ENCODE measurements at regions not wholly inside any gene's neighbourhood (a gene's known extent, or its start where the extent isn't known, plus 50 kb on each side); places are given as distances from the start of the nearest gene placed in this dataset.

DNA sequence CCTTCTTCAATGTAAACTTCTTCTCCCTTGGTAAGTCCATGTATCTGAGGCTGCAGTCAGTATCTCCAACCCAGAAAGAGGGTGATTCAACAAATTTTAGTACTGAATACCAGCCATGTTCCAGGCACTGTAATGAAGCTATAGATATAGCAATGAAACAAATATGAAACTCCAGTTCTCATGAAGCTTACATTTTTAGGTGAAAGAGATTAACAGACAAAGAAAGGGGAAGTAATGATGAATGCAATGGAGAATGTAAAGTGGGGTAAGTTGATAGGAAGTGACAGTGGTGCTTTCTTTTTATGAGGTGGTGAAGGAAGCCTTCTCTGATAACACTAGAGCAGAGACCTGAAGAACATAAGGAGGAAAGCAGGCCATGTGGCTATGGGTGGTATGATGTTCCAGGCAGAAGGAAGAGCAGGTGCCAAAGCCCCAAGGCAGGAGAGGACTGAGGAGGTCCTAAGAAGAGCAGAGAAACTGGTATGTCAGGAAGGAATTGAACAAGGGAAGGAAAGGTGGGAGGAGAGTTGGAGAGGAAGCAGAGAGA is 143.6 kb downstream of the TFAP2B start:
- TF ChIP-seq ZC3H4 (CRISPR knock-in tag; IDR thresholded peaks at IDR 0.05; ENCODE audit: borderline replicate concordance), result no peak
- TF ChIP-seq FOXA1 (IDR thresholded peaks at IDR 0.05), result no peak
- TF ChIP-seq FOXA1 (CRISPR knock-in tag; IDR thresholded peaks at IDR 0.05), result no peak
- no peak for TF ChIP-seq ZSCAN25 (CRISPR knock-in tag; IDR thresholded peaks at IDR 0.05)
